H9 (cell line): ENCODE measurements at regions not wholly inside any gene's neighbourhood (a gene's known extent, or its start where the extent isn't known, plus 50 kb on each side); places are given as distances from the start of the nearest gene placed in this dataset.

Source experiments
- DNase-seq: peaks from one replicate; pipeline ENCODE4 v3.0.0-alpha.2; 2017
- H2AFZ ChIP-seq: one replicate; pipeline ENCODE4 v1.6.1; 2013; ENCODE audit warnings: mild to moderate bottlenecking, low read length, control low read depth, moderate library complexity
- H2AK5ac ChIP-seq: 2 replicates; pipeline ENCODE4 v1.6.1; 2013; ENCODE audit warnings: low read length, control low read depth, mixed read lengths; ENCODE audit not compliant: insufficient read length
- H2BK120ac ChIP-seq: one replicate; pipeline ENCODE4 v1.6.1; 2013; ENCODE audit warnings: low read depth, mild to moderate bottlenecking, low read length, control low read depth, inconsistent platforms; ENCODE audit not compliant: poor library complexity, severe bottlenecking
- H2BK12ac ChIP-seq: 2 replicates; pipeline ENCODE4 v1.6.1; 2013; ENCODE audit warnings: low read length, control low read depth, mixed read lengths, low read depth; ENCODE audit not compliant: insufficient read length
- H2BK15ac ChIP-seq: 2 replicates; pipeline ENCODE4 v1.6.1; 2013; ENCODE audit warnings: low read depth, low read length, control low read depth
- H2BK20ac ChIP-seq: one replicate; pipeline ENCODE4 v1.6.1; 2013; ENCODE audit warnings: low read depth, mild to moderate bottlenecking, low read length, control low read depth, inconsistent platforms; ENCODE audit not compliant: poor library complexity, severe bottlenecking
- H2BK5ac ChIP-seq: 2 replicates; pipeline ENCODE4 v1.6.1; 2013; ENCODE audit warnings: low read length, control low read depth, mixed read lengths; ENCODE audit not compliant: insufficient read length
- H3K14ac ChIP-seq: 2 replicates; pipeline ENCODE4 v1.6.1; 2013; ENCODE audit warnings: low read length, control low read depth; ENCODE audit not compliant: insufficient read depth
- H3K18ac ChIP-seq: 2 replicates; pipeline ENCODE4 v1.6.1; 2013; ENCODE audit warnings: low read depth, mild to moderate bottlenecking, mixed read lengths, low read length, control low read depth; ENCODE audit not compliant: insufficient read length
- H3K23ac ChIP-seq: 2 replicates; pipeline ENCODE4 v1.6.1; 2013; ENCODE audit warnings: low read length, control low read depth, mixed read lengths, low read depth; ENCODE audit not compliant: insufficient read length
- H3K23me2 ChIP-seq: 2 replicates; pipeline ENCODE4 v1.6.1; 2013; ENCODE audit warnings: low read depth, mild to moderate bottlenecking, mixed read lengths, low read length, control low read depth; ENCODE audit not compliant: insufficient read length, poor library complexity, severe bottlenecking
- H3K27ac ChIP-seq: 2 replicates; pipeline ENCODE4 v1.5.1; 2013; ENCODE audit warnings: low read length, control low read depth, mixed read lengths, low read depth; ENCODE audit not compliant: insufficient read length
- H3K27me3 ChIP-seq: 2 replicates; pipeline ENCODE4 v1.6.1; 2013; ENCODE audit warnings: low read length, control low read depth, inconsistent platforms; ENCODE audit not compliant: insufficient read depth
- H3K4ac ChIP-seq: 2 replicates; pipeline ENCODE4 v1.6.1; 2013; ENCODE audit warnings: low read depth, mild to moderate bottlenecking, control low read depth, inconsistent platforms, low read length, moderate library complexity
- H3K4me1 ChIP-seq: 2 replicates; pipeline ENCODE4 v1.6.1; 2013; ENCODE audit warnings: low read length, control low read depth, inconsistent platforms; ENCODE audit not compliant: insufficient read depth
- H3K4me2 ChIP-seq: 2 replicates; pipeline ENCODE4 v1.6.1; 2013; ENCODE audit warnings: low read length, control low read depth, mixed read lengths; ENCODE audit not compliant: insufficient read length, insufficient read depth
- H3K56ac ChIP-seq: 2 replicates; pipeline ENCODE4 v1.6.1; 2013; ENCODE audit warnings: low read depth, mild to moderate bottlenecking, mixed read lengths, low read length, control low read depth; ENCODE audit not compliant: insufficient read length
- H3K79me1 ChIP-seq: 2 replicates; pipeline ENCODE4 v1.6.1; 2013; ENCODE audit warnings: low read depth, mild to moderate bottlenecking, moderate library complexity, low read length, control low read depth, inconsistent platforms; ENCODE audit not compliant: insufficient read depth, poor library complexity, severe bottlenecking
- H3K79me2 ChIP-seq: 2 replicates; pipeline ENCODE4 v1.6.1; 2013; ENCODE audit warnings: low read length, control low read depth, inconsistent platforms; ENCODE audit not compliant: insufficient read depth
- H3K9ac ChIP-seq: 2 replicates; pipeline ENCODE4 v1.6.1; 2013; ENCODE audit warnings: low read length, control low read depth, mixed read lengths; ENCODE audit not compliant: insufficient read length; ENCODE audit errors: extremely low read depth
- H3K9me3 ChIP-seq: one replicate; pipeline ENCODE4 v1.6.1; 2013; ENCODE audit warnings: low read depth, low read length, inconsistent platforms; ENCODE audit not compliant: control insufficient read depth
- H3T11ph ChIP-seq: one replicate; pipeline ENCODE4 v1.6.1; 2013; ENCODE audit warnings: mild to moderate bottlenecking, low read length, control low read depth, inconsistent platforms
- H4K20me1 ChIP-seq: one replicate; pipeline ENCODE4 v1.6.1; 2013; ENCODE audit not compliant: control insufficient read depth, insufficient read length, insufficient read depth
- H4K5ac ChIP-seq: 2 replicates; pipeline ENCODE4 v1.6.1; 2013; ENCODE audit warnings: low read depth, mild to moderate bottlenecking, mixed read lengths, low read length, control low read depth; ENCODE audit not compliant: insufficient read length
- H4K8ac ChIP-seq: replicated peaks from 2 replicates; pipeline ENCODE4 v1.6.1; 2013; ENCODE audit warnings: low read length, control low read depth, mixed read lengths, low read depth; ENCODE audit not compliant: insufficient read length
- H4K91ac ChIP-seq: 2 replicates; pipeline ENCODE4 v1.6.1; 2013; ENCODE audit warnings: low read depth, mild to moderate bottlenecking, moderate library complexity, mixed read lengths, low read length, control low read depth; ENCODE audit not compliant: insufficient read length
- H3K27ac Mint-ChIP-seq, 3 experiments: 2 replicates in 2 of 3; 3 replicates in 1 of 3; pipeline ENCODE4 v1.8.0; 2020 to 2021; ENCODE audit warnings: mixed read lengths in 3 of 3, mild to moderate bottlenecking in 1 of 3, moderate library complexity in 1 of 3
- H3K27me3 Mint-ChIP-seq: 2 replicates; pipeline ENCODE4 v1.8.0; 2021; ENCODE audit warnings: low read depth, mild to moderate bottlenecking, moderate library complexity, mixed read lengths
- H3K36me3 Mint-ChIP-seq, 3 experiments: 2 replicates in 2 of 3; 3 replicates in 1 of 3; pipeline ENCODE4 v1.8.0; 2020 to 2021; ENCODE audit warnings: low read depth in 3 of 3, mixed read lengths in 3 of 3; ENCODE audit not compliant: insufficient read depth in 1 of 3
- H3K4me1 Mint-ChIP-seq, 2 experiments: 2 replicates each; pipeline ENCODE4 v1.8.0; 2020; ENCODE audit warnings: mixed read lengths in 2 of 2
- H3K4me3 Mint-ChIP-seq, 2 experiments: 2 replicates in 1 of 2; 3 replicates in 1 of 2; pipeline ENCODE4 v1.8.0; 2020 to 2021; ENCODE audit warnings: mild to moderate bottlenecking in 2 of 2, mixed read lengths in 2 of 2, moderate library complexity in 1 of 2
- H3K9me3 Mint-ChIP-seq, 2 experiments: 2 replicates in 1 of 2; 3 replicates in 1 of 2; pipeline ENCODE4 v1.8.0; 2020; ENCODE audit warnings: mild to moderate bottlenecking in 2 of 2, mixed read lengths in 2 of 2, moderate library complexity in 1 of 2
- CTCF ChIP-seq: fragments of 200-600 bp; sonication (generic); conservative IDR thresholded peaks from 3 replicates; pipeline ENCODE4 v1.8.0; 2021; ENCODE audit warnings: antibody characterized with exemption, mild to moderate bottlenecking
- WGBS: extraction: QIAGEN DNeasy Blood & Tissue Kit; methylation state at CpG from one replicate; pipeline ENCODE4 v1.1.7; 2013; ENCODE audit warnings: missing lambda C conversion rate, low lambda C conversion rate, mixed read lengths; ENCODE audit not compliant: insufficient read length; ENCODE audit errors: extremely low coverage; 5-methylcytosine and 5-hydroxymethylcytosine counted together

- Histone ChIP-seq H3K18ac (no peak overlapping the region), H2BK12ac (no peak overlapping the region), H2BK5ac (no peak overlapping the region), H4K8ac (no peak overlapping the region), H3K4me2 (no peak overlapping the region), H3K4me1 (no peaks in the 10 kb centered on the region), H2BK20ac (no peak overlapping the region), H2AK5ac (no peak overlapping the region), H4K20me1 (no peaks in the 10 kb centered on the region), H3K9me3 (no peaks in the 10 kb centered on the region), H3K79me1 (no peaks in the 10 kb centered on the region), H4K5ac (no peak overlapping the region), H2AFZ (no peak overlapping the region), H3T11ph (no peak overlapping the region), H3K23me2 (no peaks in the 10 kb centered on the region), H4K91ac (no peak overlapping the region), H3K56ac (no peak overlapping the region), H3K23ac (no peak overlapping the region), H3K4ac (no peak overlapping the region), H3K9ac (no peak overlapping the region), H3K27me3 (no peaks in the 10 kb centered on the region), H3K27ac (no peak overlapping the region), H2BK15ac (no peak overlapping the region), H3K14ac (no peak overlapping the region), H2BK120ac (no peak overlapping the region), H3K79me2 (no peaks in the 10 kb centered on the region)
- H3K4me3 Mint-ChIP-seq: no peak overlapping the region
- peaks cover 6 to 20% (median 15%) of the 10 kb centered on the region in 3 experiments for H3K36me3 Mint-ChIP-seq
- no CpG with 5 or more reads among the region's 4 CpGs for WGBS
- H3K27ac Mint-ChIP-seq: peak overlapping the region in 2 of 3 experiments; percentile 44 to 67; a peak in 1 of 7 replicates
- H3K27me3 Mint-ChIP-seq: no peaks in the 10 kb centered on the region; the same call in 1 of the 2 replicates
- DNase-seq: no peak
- H3K4me1 Mint-ChIP-seq: peaks cover 47 to 49% of the 10 kb centered on the region in 2 experiments
- no peak for TF ChIP-seq CTCF
- H3K9me3 Mint-ChIP-seq: peaks cover 15 to 16% of the 10 kb centered on the region in 2 experiments
Observed at GRCh38 chr3:81968658-81969057, 207.2 kb upstream of the GBE1 start.
